ENCODE measurements at regions not wholly inside any gene's neighbourhood (a gene's known extent, or its start where the extent isn't known, plus 50 kb on each side); places are given as distances from the start of the nearest gene placed in this dataset.
A peak's percentile ranks its signal among the peaks of the same experiment; 100 is the strongest.

GRCh38 chr6:157755032-157755745 lies 67.9 kb upstream of the SNX9 start:
- TF ChIP-seq, protein P1, sequence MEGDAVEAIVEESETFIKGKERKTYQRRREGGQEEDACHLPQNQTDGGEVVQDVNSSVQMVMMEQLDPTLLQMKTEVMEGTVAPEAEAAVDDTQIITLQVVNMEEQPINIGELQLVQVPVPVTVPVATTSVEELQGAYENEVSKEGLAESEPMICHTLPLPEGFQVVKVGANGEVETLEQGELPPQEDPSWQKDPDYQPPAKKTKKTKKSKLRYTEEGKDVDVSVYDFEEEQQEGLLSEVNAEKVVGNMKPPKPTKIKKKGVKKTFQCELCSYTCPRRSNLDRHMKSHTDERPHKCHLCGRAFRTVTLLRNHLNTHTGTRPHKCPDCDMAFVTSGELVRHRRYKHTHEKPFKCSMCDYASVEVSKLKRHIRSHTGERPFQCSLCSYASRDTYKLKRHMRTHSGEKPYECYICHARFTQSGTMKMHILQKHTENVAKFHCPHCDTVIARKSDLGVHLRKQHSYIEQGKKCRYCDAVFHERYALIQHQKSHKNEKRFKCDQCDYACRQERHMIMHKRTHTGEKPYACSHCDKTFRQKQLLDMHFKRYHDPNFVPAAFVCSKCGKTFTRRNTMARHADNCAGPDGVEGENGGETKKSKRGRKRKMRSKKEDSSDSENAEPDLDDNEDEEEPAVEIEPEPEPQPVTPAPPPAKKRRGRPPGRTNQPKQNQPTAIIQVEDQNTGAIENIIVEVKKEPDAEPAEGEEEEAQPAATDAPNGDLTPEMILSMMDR (conservative IDR thresholded peaks at IDR 0.05; ENCODE audit: low read depth, low read length) = no peak
- H3K4me1 ChIP-seq (ENCODE audit: low read depth, poor library complexity, severe bottlenecking) = peaks cover 9% of the 10 kb centered on the region
- H3K27ac ChIP-seq = no peak overlapping the region
- no peak overlapping the region for H2AFZ ChIP-seq (ENCODE audit: low read depth)
- peaks cover 6% of the 10 kb centered on the region; the same call in 1 of the 2 replicates for H3K27me3 ChIP-seq (ENCODE audit: insufficient read depth, low read depth)
- no peak overlapping the region for H3K4me2 ChIP-seq
- H3K4me3 ChIP-seq (IDR thresholded peaks at IDR 0.05; ENCODE audit: insufficient read depth, low read depth, low read length) = no peak overlapping the region
- H3K36me3 ChIP-seq (ENCODE audit: insufficient read depth) = no peaks in the 10 kb centered on the region
- no peak overlapping the region for H3K9ac ChIP-seq
- no peaks in the 10 kb centered on the region for H3K79me2 ChIP-seq (ENCODE audit: insufficient read depth, low read depth)
- H4K20me1 ChIP-seq (ENCODE audit: insufficient read depth) = no peaks in the 10 kb centered on the region

DNA sequence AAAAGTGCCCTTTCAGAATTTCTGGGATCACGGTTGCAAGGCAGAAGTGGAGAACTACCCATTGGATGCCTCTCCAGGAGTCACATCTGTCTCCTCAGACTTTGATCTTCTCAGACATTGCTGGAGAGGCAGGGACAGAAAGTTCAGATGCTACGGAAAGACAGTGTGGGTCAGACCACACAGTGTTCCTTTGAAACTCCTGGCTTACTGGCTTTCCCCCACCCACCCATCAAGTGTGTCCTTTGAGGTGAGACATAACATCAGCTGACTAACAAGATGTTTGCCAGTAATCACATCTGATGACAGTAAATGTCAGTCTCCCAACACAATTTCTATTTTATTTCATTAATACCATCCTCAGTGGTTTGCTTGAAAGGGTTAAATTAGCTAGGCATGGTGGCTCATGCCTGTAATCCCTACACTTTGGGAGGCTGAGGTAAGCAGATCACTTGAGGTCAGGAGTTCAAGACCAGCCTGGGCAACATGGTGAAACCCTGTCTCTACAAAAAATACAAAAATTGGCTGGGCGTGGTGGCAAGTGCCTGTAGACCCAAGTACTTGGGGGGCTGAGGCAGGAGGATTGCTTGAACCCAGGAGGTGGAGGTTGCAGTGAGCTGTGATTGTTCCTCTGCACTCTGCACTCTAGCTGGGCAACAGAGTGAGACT lies 67.2 kb upstream of the SNX9 start:
- peaks cover 6% of the 10 kb centered on the region; the same call in 1 of the 2 replicates for H3K27me3 ChIP-seq (ENCODE audit: insufficient read depth, low read depth)
- H2AFZ ChIP-seq (ENCODE audit: low read depth) = no peak overlapping the region

DNA sequence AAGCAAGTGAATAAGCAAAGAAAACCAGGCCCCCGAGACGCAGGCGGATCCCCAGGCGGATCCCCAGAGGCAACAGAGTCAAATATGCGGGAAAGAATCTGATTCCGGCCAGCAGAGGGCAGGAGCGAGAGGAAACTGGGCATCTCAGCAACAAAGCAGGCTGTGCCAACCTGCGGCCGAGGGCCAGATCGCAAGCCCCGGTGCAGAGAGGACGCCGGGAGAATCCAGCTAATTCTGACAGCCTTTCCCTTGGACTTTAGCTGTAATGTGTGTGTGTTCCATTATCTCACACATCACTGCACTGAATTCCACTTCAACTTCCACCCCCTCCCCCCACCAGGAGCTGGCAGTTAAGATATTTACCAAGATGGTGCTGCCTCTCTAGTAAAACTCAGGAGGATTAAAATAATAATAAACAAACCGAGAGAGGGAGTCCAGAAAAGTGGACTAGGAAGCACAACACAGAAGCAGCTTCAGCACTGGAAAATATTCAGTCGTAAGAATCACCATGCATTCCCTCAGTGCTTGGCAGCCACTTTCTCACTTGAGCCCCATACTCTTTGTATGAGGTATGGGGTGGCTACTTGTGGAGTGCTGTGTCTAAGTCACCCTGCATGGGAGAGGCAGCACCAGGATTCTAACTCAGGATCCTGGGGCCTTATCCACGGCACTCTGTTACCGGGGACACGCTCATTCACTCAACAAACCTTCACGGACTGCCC lies 66.2 kb upstream of the SNX9 start:
- H2AFZ ChIP-seq (ENCODE audit: low read depth) = no peak overlapping the region
- no peak overlapping the region for H3K27ac ChIP-seq

More for the DNA sequence above, 67.2 kb upstream of the SNX9 start:
- Histone ChIP-seq H4K20me1 (ENCODE audit: insufficient read depth) (no peaks in the 10 kb centered on the region), H3K79me2 (ENCODE audit: insufficient read depth, low read depth) (no peaks in the 10 kb centered on the region), H3K4me2 (no peak overlapping the region), H3K9ac (no peak overlapping the region), H3K4me1 (ENCODE audit: low read depth, poor library complexity, severe bottlenecking) (peaks cover 10% of the 10 kb centered on the region), H3K36me3 (ENCODE audit: insufficient read depth) (no peaks in the 10 kb centered on the region), H3K27ac (no peak overlapping the region), H3K4me3 (IDR thresholded peaks at IDR 0.05; ENCODE audit: insufficient read depth, low read depth, low read length) (no peak overlapping the region)
- TF ChIP-seq, protein P1 (conservative IDR thresholded peaks at IDR 0.05; ENCODE audit: low read depth, low read length) = no peak

More for the DNA sequence above, 66.2 kb upstream of the SNX9 start:
- Histone ChIP-seq H3K27me3 (ENCODE audit: insufficient read depth, low read depth) (peaks cover 14% of the 10 kb centered on the region), H3K9ac (no peak overlapping the region), H3K79me2 (ENCODE audit: insufficient read depth, low read depth) (no peaks in the 10 kb centered on the region), H3K4me1 (ENCODE audit: low read depth, poor library complexity, severe bottlenecking) (peaks cover 13% of the 10 kb centered on the region), H3K36me3 (ENCODE audit: insufficient read depth) (no peaks in the 10 kb centered on the region), H3K4me2 (peak overlapping the region; percentile 43; the same call in 1 of the 2 replicates), H3K4me3 (IDR thresholded peaks at IDR 0.05; ENCODE audit: insufficient read depth, low read depth, low read length) (no peak overlapping the region), H4K20me1 (ENCODE audit: insufficient read depth) (no peaks in the 10 kb centered on the region)
- TF ChIP-seq, protein P1 (conservative IDR thresholded peaks at IDR 0.05; ENCODE audit: low read depth, low read length) = peak; percentile 80

Data from KMS-11 (cell line).